ENCODE measurements at regions not wholly inside any gene's neighbourhood (a gene's known extent, or its start where the extent isn't known, plus 50 kb on each side); places are given as distances from the start of the nearest gene placed in this dataset.
"Not testable (repeated sequence)": the region's sequence is repeated elsewhere in the genome, so short reads cannot be mapped to it uniquely, and the experiment has no call there.

- DNase-seq (ENCODE audit: low read depth): no peak
Observed at GRCh38 chr10:16231734-16232435, 204.9 kb upstream of the PTER start.

GRCh38 chr10:16232441-16232840 lies 204.4 kb upstream of the PTER start:
- no peak for DNase-seq (ENCODE audit: low read depth)

- DNase-seq (ENCODE audit: low read depth): no peak
Observed at GRCh38 chr10:16234916-16235315, 201.9 kb upstream of the PTER start.

DNA sequence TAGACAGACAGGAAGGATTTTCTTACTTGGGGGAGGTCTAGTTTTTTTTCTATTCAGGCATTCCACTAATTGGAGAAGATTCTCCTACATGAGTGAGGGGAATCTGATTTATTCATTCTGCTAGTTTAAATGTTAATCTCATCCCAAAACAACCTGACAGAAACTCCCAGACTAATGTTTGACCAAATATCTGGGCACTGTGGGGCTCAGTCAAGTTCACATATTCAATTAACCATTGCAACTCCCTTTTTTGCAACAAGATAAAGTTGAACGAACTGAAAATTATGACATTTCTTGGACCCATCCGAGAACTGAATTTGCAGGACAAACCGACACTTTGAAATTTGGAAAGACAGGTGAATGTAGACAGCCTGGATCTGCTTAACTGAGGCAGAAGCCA lies 194.4 kb upstream of the PTER start:
- DNase-seq (ENCODE audit: low read depth): no peak

DNA sequence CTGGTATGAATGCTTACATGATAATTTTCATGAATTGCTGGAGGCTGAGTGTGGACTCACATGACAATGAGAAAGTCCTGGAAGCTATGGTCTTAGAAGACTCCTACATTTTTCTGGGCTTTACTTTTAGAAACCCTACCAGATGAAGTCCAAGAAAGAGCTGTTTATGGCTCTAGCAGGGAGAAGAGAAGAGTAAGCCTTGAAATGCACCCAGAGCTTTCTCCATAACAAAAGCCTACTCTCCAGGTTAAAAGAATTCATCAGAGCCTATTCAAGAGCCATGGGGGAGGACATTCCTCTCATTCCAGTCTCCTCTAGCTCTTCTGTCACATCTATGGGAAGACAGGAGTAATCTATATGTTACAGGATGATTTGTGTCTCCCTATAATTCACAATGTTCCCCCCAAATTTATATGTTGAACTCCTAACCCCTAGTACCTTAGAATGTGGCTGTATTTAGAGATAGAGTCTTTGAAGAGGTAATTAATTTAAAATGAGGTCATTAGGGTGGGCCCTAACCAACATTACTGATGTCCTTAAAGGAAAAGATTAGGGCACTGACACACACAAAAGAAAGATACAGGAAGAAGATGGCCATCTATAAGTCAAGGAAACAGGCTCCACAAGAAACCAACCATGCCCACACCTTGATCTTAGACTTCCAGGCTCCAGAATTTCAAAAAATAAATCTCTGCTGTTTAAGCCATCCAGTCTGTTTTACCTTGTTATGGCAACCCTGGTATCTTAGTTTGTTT lies 193.8 kb upstream of the PTER start:
- no peak for DNase-seq (ENCODE audit: low read depth)

DNA sequence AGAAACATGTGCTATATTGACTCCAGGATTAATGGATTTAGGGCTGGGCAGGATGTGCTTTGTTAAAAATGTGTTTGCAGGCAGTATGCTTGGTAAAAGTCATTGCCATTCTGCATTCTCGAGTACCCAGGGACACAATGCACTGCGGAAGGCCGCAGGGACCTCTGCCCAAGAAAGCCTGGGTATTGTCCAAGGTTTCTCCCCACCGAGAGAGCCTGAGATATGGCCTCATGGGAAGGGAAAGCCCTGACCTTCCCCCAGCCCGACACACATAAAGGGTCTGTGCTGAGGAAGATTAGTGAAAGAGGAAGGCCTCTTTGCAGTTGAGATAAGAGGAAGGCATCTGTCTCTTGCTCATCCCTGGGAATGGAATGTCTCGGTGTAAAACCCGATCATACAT lies 186.7 kb upstream of the PTER start:
- not testable (repeated sequence) for DNase-seq (ENCODE audit: low read depth)

- no peak for DNase-seq (ENCODE audit: low read depth)
Observed at GRCh38 chr10:16256336-16256735, 180.5 kb upstream of the PTER start.

GRCh38 chr10:16258291-16259040 lies 178.3 kb upstream of the PTER start:
- DNase-seq (ENCODE audit: low read depth): no peak

DNA sequence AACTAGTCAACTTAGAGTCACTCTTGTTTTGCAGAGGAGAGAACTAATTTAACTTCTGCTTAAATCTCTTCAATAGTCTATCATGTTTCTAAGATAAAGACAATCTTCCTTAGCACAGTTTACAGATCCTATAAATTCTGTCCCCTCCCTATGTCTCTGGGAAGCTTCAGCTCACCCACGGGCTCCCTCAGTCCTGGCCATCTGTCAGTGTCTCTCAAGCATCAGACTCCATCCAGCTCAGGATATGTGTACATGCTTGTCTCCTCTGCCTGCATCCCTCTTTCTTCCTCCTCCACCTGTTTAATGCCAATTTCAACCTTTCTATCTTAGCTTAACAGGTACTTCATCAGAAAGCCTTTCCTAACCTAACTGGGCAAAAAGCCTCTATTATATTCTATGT lies 177.1 kb upstream of the PTER start:
- DNase-seq (ENCODE audit: low read depth): no peak

DNA sequence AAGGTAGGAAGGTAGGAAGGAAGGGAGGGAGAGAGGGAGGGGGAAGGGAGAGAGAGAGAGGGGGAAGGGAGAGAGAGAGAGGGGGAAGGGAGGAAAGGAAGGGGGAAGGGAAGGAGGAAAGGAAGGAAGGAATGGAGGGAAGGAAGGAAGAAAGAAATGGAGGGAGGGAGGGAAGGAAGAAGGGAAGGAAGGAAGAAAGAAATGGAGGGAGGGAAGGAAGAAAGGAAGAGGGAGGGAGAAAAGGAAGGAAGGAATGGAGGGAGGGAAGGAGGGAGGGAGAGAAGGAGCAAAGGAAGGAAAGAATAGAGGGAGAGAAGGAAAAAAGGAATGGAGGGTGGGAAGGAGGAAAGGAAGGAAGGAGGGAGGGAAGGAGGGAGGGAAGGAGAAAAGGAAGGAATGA lies 176.4 kb upstream of the PTER start:
- no peak for DNase-seq (ENCODE audit: low read depth)

- DNase-seq (ENCODE audit: low read depth): no peak
Observed at GRCh38 chr10:16271571-16271970, 165.2 kb upstream of the PTER start.

DNA sequence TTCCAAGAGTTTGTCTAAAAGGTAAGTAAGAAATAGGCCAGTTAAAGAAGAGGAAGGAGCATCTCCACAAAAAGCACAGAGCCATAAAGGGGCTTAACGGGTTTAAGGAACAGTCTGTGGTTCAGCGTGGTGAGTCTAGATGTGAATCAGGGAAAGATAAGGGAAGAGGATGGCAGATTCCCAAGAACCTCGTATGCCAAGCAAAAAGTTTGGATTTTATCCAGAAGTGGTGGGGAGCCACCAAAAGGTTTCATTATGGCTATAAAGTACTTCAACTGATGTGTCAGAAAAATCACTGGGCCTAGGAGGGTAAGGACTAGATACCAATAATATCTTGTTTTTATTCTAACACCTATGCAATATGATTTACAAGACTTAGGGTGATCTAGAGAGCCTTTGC lies 161.9 kb upstream of the PTER start:
- DNase-seq (ENCODE audit: low read depth): no peak

DNA sequence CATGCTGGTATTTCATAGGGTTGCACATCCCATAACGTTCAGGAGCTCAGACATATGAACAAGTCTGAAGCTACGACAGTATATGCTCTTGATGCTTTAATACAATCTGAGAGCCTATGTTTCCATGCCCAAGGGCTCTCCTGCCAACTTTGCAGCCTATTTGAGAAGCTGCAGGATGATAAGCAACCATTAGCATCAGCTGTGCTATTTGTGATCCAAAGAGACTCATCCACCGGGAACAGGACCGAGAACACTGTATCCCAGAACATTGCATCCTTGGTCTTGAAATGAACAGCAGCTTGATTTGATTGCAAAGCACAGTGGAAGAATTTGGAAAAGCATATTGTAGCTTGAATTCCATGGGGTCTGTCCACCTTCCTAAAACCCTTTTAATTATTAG lies 156.2 kb upstream of the PTER start:
- no peak for DNase-seq (ENCODE audit: low read depth)

GRCh38 chr10:16292366-16292765 lies 144.4 kb upstream of the PTER start:
- no peak for DNase-seq (ENCODE audit: low read depth)

DNA sequence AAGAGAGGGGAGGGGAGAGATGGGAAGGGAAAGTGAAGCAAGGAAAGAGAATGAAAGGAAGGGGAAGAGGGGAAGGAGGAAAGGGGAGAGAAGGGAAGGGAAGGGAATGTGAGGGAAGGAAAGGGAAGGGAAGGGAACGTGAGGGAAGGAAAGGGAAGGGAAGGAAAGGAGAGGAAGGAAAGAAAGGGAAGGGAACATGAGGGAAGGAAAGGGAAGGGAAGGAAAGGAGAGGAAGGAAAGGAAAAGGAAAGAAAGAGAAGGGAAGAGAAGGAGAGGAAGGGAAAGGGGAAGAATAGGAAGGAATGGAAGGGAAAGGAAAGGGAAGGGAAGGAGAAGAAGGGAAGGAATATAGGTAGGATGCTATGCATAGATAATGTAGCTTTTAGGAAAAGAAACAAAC lies 139.7 kb upstream of the PTER start:
- no peak for DNase-seq (ENCODE audit: low read depth)

DNA sequence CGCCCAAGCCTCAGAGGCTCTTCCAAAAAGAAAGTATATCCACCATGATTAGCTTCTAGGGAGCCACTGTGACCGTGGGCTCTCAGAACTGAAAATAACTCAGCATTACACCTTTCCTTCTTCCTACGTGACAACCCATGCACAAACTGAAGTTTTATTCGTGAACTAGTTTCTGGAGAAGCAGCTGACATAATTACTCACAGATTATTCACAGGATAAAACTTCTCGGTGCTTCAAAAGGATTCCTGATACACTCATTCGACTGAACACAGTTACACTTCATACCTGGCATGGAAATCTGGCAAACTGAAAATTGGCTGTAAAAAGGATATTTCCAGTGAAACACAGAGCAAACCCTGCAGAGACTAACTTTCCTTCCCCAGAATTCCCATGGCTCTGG lies 139.2 kb upstream of the PTER start:
- DNase-seq (ENCODE audit: low read depth): no peak

- no peak for DNase-seq (ENCODE audit: low read depth)
Observed at GRCh38 chr10:16304311-16304710, 132.5 kb upstream of the PTER start.

GRCh38 chr10:16310440-16310839 lies 126.4 kb upstream of the PTER start:
- no peak for DNase-seq (ENCODE audit: low read depth)

DNA sequence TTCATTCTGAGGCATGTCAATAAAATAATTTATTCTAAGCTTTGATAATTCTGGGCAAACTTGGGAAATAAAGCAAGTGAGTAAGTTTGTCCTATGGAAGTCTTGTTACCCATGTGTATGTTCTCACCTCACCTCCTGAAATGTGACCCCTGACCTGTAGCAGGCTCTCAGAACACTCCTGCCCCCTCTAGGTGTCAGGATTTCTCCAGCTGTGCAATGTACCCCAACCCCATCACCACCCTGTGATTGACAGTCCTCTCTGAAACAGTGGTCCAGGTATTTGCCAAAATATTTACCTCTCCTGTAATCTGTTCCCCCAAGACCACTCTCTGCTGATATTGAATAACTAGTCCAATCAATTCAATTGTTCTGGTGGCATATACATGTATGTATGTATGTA lies 122.6 kb upstream of the PTER start:
- no peak for DNase-seq (ENCODE audit: low read depth)

DNA sequence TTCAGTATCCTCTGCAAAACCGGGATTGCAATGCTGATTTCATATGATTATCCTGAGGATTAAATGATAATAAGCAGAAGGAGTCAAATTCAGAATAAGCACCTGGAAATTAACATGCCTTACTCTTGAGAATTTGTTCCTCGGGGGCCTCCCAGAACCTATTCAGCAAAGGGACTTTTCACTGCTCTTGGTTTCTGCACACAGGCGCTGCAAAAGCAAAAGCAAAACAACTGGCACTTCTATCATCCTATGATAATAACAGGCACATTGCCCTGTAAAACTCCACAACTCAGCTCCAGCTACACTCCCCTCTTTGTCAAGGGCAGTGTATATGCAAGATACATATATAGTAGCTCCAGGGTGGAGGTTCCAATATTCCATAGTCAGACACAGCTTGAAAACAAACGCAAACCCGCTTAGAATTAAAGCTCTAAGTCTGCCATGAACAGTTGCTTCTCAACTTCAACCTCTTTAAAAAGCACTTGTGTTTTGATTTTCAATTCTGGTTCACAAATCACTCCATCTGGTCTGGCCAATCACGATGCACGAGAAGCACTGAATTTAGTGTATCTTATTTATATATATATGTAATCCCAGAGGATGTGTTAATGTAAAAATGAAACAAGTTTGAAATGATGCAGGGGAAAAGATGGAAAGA lies 119.9 kb upstream of the PTER start:
- no peak for DNase-seq (ENCODE audit: low read depth)

GRCh38 chr10:16341637-16342036 lies 95.2 kb upstream of the PTER start:
- peak; percentile 8 for DNase-seq (ENCODE audit: low read depth)

DNA sequence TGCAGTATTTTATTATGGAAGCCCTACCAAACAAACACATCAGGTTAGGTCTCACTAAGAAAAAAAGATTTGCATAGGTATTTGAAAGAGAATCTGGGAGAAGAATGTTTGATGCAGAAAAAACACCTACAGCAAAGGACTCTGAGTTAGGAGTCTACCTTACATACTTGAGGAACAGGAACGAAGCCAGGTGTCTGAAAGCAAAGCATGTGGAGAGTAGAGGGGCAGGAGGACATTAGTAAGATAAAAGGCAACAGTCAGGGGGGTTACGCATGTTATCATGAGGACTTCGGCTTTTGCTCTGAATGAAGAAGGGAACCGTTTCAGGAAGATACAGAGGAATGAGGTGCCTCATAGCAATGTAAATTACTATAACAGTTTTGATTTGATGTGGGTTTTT lies 87.9 kb upstream of the PTER start:
- no peak for DNase-seq (ENCODE audit: low read depth)

Measured in RPMI7951 (cell line).